Fibroblast of mammary gland (primary cell): ENCODE measurements at regions not wholly inside any gene's neighbourhood (a gene's known extent, or its start where the extent isn't known, plus 50 kb on each side); places are given as distances from the start of the nearest gene placed in this dataset.
"Not testable (repeated sequence)": the region's sequence is repeated elsewhere in the genome, so short reads cannot be mapped to it uniquely, and the experiment has no call there.

Source experiments
- DNase-seq: peaks from one replicate; pipeline ENCODE4 v3.0.0-alpha.2; 2010; ENCODE audit warnings: low read depth
- H3K4me3 ChIP-seq: 2 replicates; pipeline ENCODE4 v1.5.1; 2011; ENCODE audit warnings: low read depth, mild to moderate bottlenecking, low read length, moderate library complexity; ENCODE audit not compliant: control insufficient read depth
- TF ChIP-seq, protein P1 (sequence below): conservative IDR thresholded peaks from 2 replicates; pipeline ENCODE4 v1.5.1; 2011; ENCODE audit warnings: low read depth, low read length, inconsistent platforms; ENCODE audit not compliant: control insufficient read depth, insufficient read depth

DNA sequence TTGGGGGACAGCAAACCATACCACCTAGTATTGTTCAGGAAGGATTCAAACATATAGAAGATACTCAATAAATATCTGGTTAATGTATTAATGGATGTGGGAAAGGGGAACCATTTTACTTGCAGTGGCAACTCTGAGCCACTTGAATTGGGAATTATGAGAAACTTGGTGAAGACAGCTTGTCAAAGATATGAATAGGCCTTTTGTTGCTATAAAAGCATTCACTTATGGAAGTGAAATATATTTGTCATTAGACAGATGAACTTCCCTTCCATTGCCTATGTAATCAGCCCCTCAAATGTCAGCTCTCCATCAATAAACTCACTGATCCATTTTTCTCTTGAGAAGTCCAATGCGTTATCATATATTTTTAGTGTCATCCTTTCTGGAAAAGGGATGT is 56.1 kb downstream of the GPR85 start:
- no peak overlapping the region for H3K4me3 ChIP-seq
- TF ChIP-seq, protein P1, sequence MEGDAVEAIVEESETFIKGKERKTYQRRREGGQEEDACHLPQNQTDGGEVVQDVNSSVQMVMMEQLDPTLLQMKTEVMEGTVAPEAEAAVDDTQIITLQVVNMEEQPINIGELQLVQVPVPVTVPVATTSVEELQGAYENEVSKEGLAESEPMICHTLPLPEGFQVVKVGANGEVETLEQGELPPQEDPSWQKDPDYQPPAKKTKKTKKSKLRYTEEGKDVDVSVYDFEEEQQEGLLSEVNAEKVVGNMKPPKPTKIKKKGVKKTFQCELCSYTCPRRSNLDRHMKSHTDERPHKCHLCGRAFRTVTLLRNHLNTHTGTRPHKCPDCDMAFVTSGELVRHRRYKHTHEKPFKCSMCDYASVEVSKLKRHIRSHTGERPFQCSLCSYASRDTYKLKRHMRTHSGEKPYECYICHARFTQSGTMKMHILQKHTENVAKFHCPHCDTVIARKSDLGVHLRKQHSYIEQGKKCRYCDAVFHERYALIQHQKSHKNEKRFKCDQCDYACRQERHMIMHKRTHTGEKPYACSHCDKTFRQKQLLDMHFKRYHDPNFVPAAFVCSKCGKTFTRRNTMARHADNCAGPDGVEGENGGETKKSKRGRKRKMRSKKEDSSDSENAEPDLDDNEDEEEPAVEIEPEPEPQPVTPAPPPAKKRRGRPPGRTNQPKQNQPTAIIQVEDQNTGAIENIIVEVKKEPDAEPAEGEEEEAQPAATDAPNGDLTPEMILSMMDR, result no peak
- DNase-seq, result no peak

DNA sequence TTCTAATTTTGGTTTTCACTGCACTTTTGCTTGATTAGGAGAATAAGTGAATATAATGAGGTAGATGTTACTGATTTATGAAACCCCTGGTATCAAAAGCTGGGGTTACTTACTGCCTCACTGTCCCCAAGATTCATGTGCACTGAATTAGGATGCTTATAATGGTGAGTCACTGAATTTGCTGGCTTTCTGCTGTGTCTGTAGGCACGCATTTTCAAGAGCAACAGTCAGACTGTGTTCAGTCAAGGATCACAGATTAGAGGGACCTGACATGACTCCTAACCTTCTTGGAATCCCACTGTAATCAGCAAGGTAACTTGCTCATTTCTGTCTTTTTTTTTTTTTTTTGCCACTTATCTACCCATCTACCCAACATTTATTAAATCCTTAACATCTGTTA is 59.7 kb downstream of the GPR85 start:
- peak; percentile 33 for DNase-seq
- no peak overlapping the region for H3K4me3 ChIP-seq
- TF ChIP-seq, protein P1, result no peak

DNA sequence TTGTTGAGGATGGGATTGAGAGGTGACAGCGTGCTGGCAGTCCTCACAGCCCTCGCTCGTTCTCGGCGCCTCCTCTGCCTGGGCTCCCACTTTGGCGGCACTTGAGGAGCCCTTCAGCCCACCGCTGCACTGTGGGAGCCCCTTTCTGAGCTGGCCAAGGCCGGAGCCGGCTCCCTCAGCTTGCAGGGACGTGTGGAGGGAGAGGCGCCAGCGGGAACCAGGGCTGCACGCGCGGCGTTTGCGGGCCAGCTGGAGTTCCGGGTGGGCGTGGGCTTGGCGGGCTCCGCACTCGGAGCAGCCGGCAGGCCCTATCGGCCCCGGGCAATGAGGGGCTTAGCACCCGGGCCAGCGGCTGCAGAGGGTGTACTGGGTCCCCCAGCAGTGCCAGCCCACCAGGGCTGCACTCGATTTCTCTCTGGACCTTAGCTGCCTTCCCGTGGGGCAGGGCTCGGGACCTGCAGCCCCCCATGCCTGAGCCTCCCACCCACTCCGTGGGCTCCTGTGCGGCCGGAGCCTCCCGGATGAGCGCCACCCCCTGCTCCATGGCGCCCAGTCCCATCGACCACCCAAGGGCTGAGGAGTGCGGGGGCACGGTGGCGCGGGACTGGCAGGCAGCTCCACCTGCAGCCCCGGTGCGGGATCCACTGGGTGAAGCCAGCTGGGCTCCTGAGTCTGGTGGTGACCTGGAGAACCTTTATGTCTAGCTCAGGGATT is 69.3 kb downstream of the GPR85 start:
- not testable (repeated sequence) for H3K4me3 ChIP-seq, DNase-seq

DNA sequence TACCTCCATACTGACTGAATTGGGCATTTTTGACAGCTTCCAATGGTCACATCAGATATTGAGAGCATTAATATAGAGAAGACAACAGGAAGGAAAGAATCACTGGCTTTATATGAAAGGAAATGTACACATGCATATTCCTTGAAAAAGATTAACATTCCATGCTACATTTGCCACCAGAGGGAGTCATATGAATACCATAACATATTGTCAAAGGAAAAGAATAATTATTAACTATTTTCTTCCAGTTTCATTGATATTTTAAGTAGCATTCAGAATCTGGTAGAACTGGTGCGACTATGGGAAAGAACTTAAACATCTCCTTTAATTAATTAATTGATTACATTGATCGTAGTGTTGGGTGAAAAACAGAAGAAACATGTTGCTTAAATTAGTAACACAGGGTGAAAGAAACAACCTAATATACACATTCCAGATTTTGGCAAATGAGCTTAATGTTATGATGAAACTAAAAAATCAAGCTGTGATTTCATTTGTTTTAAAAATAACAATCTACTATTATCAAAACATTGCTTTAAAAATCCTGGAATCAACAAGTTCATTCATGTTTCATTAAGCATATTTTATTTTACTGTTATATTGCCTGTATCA is 71.5 kb downstream of the GPR85 start:
- DNase-seq, result peak; percentile 61
- TF ChIP-seq, protein P1, result peak; percentile 51
- H3K4me3 ChIP-seq, result no peak overlapping the region

DNA sequence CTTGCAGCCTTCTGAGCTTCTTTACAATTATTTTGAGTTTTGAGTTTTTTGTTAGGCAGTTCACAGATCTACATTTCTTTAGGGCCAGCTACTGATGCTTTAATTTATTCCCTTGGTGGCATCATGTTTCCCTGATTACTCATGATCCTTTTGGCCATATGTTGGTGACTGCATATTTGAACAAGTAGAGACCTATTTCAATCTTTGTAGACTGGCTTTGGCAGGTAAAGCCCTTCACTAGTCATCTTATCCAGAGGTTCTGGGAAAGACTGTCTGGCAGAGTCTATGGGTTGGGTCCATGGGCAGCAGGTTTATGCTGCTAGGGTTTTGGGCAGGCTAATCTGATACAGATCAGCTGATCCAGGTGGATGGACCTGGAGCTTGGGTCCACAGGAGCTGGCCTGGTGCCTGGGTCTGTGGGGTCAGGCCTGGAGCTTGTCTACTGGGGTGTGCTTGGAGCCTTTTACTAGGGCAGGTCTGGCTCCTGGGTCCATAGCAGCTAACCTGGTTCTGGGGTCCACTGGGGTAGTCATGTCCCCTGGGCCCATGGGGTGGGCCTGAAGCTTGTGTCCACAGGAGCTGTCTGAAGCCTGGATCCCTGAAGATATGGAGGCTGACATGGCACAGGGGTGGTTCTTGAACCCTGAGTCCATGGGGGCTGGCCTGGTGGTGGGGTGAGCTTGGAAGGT is 72.7 kb downstream of the GPR85 start:
- no peak overlapping the region for H3K4me3 ChIP-seq
- peak; percentile 3 for DNase-seq
- TF ChIP-seq, protein P1, result no peak

DNA sequence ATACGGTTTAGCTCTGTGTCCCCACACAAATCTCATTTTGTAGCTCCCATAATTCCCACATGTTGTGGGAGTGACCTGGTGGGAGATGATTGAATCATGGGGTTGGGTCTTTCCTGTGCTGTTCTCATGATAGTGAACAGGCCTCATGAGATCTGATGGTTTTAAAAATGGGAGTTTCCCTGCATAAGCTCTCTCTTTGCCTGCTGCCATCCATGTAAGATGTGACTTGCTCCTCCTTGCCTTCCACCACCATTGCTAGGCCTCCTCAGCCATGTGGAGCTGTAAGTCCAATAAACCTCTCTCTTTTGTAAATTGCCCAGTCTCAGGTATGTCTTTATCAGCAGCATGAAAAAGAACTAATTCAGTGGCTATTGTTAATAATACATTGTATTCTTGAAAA is 73.8 kb downstream of the GPR85 start:
- H3K4me3 ChIP-seq, DNase-seq: not testable (repeated sequence)

DNA sequence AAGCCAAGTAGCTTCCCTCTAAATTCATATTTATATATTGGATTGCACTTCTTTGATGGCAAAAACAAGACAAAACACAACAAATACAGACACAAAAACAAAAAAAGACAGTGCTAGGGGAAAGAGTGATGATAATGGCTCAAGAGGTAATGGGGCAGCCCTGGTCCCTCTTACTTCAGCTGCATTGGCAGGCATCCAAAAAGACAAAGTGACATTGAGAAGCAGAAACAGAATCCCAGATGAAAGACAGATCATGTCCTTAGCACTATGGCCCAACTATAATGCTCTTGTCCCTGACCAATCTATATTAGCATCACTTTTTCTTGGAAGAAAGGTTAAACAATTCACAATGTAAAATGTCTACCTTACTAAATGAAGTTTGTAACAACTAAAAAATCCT is 76.2 kb downstream of the GPR85 start:
- no peak for DNase-seq
- TF ChIP-seq, protein P1, result no peak
- H3K4me3 ChIP-seq, result no peak overlapping the region
